GM23248 (cell line): ENCODE measurements at regions not wholly inside any gene's neighbourhood (a gene's known extent, or its start where the extent isn't known, plus 50 kb on each side); places are given as distances from the start of the nearest gene placed in this dataset.

Experiments used
- EZH2 ChIP-seq: fragments of 200-600 bp; sonication (generic); IDR thresholded peaks from 2 replicates; pipeline ENCODE4 v1.6.1; 2018; ENCODE audit warnings: antibody characterized with exemption, mild to moderate bottlenecking; ENCODE audit not compliant: insufficient read depth, poor library complexity, severe bottlenecking
- EZH2phosphoT487 ChIP-seq: fragments of 200-600 bp; sonication (generic); IDR thresholded peaks from 2 replicates; pipeline ENCODE4 v1.6.1; 2018; ENCODE audit warnings: antibody characterized with exemption, moderate library complexity, mild to moderate bottlenecking, low read depth; ENCODE audit not compliant: insufficient read depth

GRCh38 chr11:91978747-91979146, 245.9 kb upstream of the FAT3 start:
- TF ChIP-seq EZH2 (no peak), EZH2phosphoT487 (no peak)
